GM12874 (cell line): ENCODE measurements at regions not wholly inside any gene's neighbourhood (a gene's known extent, or its start where the extent isn't known, plus 50 kb on each side); places are given as distances from the start of the nearest gene placed in this dataset.

ENCODE experiments used
- TF ChIP-seq, protein P1 (sequence below): IDR thresholded peaks from 2 replicates; pipeline ENCODE4 v1.5.1; 2011; ENCODE audit warnings: low read depth, mild to moderate bottlenecking, control low read depth, low read length, moderate library complexity; ENCODE audit not compliant: insufficient read depth

DNA sequence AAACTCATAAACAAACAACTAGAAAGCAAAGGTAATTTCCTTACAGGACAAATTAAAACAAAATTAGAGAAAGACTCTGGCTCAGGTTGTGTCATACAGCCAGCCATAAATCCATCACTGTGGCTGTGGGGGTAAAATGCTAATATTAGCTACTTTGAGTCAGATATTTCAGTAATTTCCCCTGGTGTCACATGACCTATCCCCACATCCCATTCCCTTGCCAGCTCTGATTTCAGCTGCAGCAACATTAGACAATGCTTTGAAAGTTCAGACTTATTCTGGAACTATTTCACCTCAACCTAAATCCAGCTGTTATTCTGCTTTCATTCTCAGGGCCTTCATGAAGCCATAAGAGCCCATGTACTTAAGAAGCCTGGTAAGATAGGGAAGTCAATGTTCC lies 55.3 kb downstream of the RPL10L start:
- TF ChIP-seq, protein P1, sequence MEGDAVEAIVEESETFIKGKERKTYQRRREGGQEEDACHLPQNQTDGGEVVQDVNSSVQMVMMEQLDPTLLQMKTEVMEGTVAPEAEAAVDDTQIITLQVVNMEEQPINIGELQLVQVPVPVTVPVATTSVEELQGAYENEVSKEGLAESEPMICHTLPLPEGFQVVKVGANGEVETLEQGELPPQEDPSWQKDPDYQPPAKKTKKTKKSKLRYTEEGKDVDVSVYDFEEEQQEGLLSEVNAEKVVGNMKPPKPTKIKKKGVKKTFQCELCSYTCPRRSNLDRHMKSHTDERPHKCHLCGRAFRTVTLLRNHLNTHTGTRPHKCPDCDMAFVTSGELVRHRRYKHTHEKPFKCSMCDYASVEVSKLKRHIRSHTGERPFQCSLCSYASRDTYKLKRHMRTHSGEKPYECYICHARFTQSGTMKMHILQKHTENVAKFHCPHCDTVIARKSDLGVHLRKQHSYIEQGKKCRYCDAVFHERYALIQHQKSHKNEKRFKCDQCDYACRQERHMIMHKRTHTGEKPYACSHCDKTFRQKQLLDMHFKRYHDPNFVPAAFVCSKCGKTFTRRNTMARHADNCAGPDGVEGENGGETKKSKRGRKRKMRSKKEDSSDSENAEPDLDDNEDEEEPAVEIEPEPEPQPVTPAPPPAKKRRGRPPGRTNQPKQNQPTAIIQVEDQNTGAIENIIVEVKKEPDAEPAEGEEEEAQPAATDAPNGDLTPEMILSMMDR, result no peak

DNA sequence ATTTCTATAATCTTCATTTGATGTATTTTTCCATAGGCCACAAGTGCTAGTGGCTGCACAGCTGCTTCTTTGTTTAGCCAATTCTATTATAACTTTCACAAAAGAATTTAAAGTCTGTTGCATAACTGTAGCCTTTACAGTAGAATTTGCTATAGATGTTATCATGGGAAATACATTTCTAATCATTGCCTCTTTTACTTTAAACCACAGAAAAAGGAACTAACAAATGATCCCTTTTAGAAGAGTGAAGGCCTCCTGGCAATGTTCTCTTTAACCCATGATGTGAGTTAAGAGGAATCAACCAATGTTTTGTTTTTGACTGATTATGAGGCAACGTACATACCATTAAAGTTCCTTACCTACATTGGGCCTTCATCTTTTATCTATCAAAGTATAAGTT lies 68.8 kb downstream of the RPL10L start:
- TF ChIP-seq, protein P1, result no peak

DNA sequence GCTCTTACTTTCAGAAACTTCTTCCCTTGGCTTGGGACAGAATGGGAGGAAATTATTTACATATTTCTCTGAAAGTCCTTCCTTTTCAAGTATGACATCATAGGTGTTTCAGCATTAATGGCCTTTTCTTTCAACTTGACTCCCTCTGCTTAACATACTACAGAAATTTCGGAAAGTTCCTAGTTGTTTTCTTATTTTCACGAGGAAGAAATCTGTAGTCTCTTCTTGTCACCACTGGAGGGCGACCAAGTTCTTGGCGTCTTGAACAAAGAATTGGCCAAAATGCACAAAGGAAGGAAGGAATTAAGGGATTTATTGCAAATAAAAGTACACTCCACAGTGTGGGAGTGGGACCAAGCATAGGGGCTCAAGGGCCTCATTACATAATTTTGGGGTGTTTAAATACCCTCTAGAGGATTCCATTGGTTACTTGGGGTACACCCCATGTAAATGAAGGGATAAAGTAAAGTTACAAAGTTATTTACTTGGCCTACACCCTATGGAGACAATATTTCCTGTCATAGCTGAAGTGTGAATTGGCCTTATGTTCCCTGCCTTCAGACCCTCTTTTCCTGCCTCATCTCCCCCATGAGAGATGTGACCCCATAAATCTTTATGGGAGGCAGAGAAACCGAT lies 70.4 kb downstream of the RPL10L start:
- TF ChIP-seq, protein P1, result peak; percentile 53; the same call in 1 of the 2 replicates

DNA sequence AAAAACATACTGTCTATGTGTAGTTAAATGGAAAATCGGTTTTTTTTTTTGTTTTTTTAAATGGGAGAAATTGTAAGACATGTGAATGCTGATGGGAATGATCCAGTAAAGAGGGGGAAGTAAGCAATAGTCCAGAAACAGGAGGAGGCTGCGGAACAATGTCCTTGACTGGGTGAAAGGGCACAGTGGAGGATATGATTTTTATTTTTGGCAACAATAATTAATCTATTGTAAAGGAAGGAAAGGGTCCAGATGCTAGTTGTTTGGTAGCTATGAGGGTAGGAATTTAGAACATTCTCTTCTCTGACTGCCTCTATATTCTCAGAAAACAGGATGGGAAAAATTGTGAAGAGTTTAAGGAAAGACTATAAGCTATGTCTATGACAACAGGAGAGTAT lies 76.6 kb downstream of the RPL10L start:
- TF ChIP-seq, protein P1, result no peak

DNA sequence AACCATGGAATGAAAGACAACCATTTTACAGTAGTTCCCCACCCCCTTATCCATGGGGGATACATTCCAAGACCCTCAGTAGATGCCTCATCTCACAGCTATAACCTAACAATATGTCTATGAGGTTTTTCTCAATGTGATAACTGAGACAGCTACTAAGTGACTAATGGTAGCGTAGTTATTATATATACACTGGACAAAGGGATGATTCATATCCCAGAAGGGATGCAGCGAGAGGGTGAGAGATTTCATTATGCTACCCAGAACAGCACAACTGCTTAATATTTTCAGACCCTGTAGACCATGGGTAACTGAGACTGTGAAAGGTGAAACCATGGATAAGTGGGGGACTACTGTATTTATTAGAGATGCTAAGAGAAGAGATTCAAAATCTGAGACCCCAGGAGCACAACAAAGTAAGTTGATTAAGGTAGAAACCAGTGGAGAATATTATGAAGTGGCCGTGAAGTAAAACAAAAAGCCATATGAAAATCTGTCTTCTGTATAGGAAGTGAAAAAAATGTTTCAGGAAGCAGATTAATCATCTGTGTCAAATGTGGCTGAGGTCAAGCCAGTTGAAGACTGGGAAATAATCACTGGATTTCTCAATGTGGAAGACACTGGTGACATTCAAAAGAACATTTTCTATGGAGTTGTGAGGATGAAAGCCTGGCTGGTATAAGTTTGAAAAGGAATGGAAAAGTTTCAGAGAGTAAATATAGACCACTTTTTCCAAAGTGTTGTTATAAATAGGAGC lies 77.2 kb downstream of the RPL10L start:
- TF ChIP-seq, protein P1, result no peak

DNA sequence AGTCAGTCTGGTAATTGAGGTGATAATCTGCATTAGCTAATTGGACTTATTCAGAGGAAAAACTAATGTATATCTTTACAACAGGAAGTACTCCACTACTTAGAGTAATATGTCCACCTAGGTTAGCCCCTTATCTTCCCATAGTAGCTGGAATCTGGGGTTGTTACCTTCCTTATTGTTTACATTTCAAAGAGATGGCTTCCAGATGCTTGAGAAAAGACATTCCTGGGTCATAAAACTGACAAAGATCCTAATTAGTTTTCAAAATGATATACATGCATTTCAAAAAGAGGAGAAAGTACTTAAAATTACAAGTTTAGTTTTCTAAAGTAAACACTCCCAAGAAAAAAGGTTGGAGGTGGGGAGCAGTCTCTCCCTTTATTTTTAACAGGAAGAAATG lies 78.1 kb downstream of the RPL10L start:
- TF ChIP-seq, protein P1, result no peak

DNA sequence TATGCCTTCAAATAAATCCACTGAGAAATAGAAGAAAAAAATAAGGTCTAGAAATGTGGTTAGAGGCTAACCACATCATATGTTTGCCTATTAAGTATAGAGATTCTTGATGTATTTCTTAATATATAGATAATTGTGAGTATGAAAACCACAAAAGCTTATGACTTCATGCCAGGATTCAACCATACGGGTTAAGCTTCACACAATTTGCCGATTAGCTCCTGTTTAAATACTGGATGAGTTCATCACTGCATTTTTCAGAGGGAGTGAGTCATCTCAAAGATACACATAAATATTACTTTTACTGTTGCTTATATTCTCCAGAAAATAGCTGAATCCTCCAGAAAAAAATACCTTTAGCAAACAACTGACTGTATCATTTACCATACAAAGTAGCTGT lies 79.6 kb downstream of the RPL10L start:
- TF ChIP-seq, protein P1, result no peak
